Osteocyte (in vitro differentiated cells): ENCODE measurements at regions not wholly inside any gene's neighbourhood (a gene's known extent, or its start where the extent isn't known, plus 50 kb on each side); places are given as distances from the start of the nearest gene placed in this dataset.

Experiments used
- DNase-seq: peaks from one replicate; pipeline ENCODE4 v3.0.0; 2021; ENCODE audit warnings: mixed read lengths; ENCODE audit not compliant: unreplicated experiment; ENCODE audit errors: extremely low spot score
- H3K27ac Mint-ChIP-seq: one replicate; pipeline ENCODE4 v1.8.0; 2021; ENCODE audit warnings: mild to moderate bottlenecking, mixed read lengths; ENCODE audit not compliant: unreplicated experiment
- H3K27me3 Mint-ChIP-seq: one replicate; pipeline ENCODE4 v1.8.0; 2021; ENCODE audit warnings: mixed read lengths; ENCODE audit not compliant: unreplicated experiment
- H3K36me3 Mint-ChIP-seq: one replicate; pipeline ENCODE4 v1.8.0; 2021; ENCODE audit warnings: mixed read lengths; ENCODE audit not compliant: unreplicated experiment
- H3K4me1 Mint-ChIP-seq: one replicate; pipeline ENCODE4 v1.8.0; 2021; ENCODE audit warnings: mixed read lengths; ENCODE audit not compliant: unreplicated experiment
- H3K4me3 Mint-ChIP-seq: one replicate; pipeline ENCODE4 v1.8.0; 2021; ENCODE audit warnings: mild to moderate bottlenecking, moderate library complexity, mixed read lengths; ENCODE audit not compliant: unreplicated experiment
- H3K9me3 Mint-ChIP-seq: one replicate; pipeline ENCODE4 v1.8.0; 2021; ENCODE audit warnings: mixed read lengths; ENCODE audit not compliant: unreplicated experiment
- CTCF ChIP-seq: fragments of 200-600 bp; sonication (generic); IDR thresholded peaks from 2 replicates; pipeline ENCODE4 v1.5.0; 2021; ENCODE audit warnings: antibody characterized with exemption, mild to moderate bottlenecking, moderate library complexity

- no peaks in the 10 kb centered on the region for H3K9me3 Mint-ChIP-seq
- no peak overlapping the region for H3K4me3 Mint-ChIP-seq
- peaks cover 18% of the 10 kb centered on the region for H3K27me3 Mint-ChIP-seq
- no peak overlapping the region for H3K27ac Mint-ChIP-seq
- no peaks in the 10 kb centered on the region for H3K36me3 Mint-ChIP-seq
- H3K4me1 Mint-ChIP-seq, result no peaks in the 10 kb centered on the region
- no peak for TF ChIP-seq CTCF
- no peak for DNase-seq
Measured at GRCh38 chr6:85016726-85017125, 252.3 kb upstream of the TBX18 start.

- Mint-ChIP-seq H3K27me3 (peaks cover 18% of the 10 kb centered on the region), H3K27ac (no peak overlapping the region), H3K36me3 (no peaks in the 10 kb centered on the region), H3K4me3 (no peak overlapping the region), H3K4me1 (no peaks in the 10 kb centered on the region), H3K9me3 (no peaks in the 10 kb centered on the region)
- peak; percentile 60 for TF ChIP-seq CTCF
- DNase-seq, result no peak
Measured at GRCh38 chr6:85015396-85015990, 251.1 kb upstream of the TBX18 start.

DNA sequence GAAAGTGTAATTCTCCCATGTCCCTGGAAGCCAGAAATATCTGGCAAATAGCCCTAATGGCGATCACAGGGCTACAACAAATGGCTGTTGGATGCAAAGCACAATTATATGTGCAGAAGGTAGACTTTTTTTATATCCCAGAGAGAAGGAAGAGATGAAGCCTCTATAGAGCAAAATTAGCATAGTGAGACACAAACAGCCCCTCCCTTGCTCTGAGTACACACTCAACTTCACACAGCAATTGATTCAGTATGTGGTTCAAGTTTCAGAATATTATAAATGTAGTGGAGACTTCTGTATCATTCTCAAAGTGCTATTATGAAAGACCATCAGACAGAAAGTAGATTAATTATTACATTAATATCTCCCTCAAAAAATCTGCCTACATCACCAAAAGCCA, 246.5 kb upstream of the TBX18 start:
- no peak for TF ChIP-seq CTCF
- Mint-ChIP-seq H3K36me3 (no peaks in the 10 kb centered on the region), H3K9me3 (no peaks in the 10 kb centered on the region), H3K27ac (no peak overlapping the region), H3K4me1 (no peaks in the 10 kb centered on the region), H3K4me3 (no peak overlapping the region), H3K27me3 (peaks cover 17% of the 10 kb centered on the region)
- no peak for DNase-seq

- no peak for TF ChIP-seq CTCF
- Mint-ChIP-seq H3K27ac (no peak overlapping the region), H3K4me3 (no peak overlapping the region), H3K9me3 (no peaks in the 10 kb centered on the region), H3K4me1 (no peaks in the 10 kb centered on the region), H3K36me3 (no peaks in the 10 kb centered on the region), H3K27me3 (peaks cover 12% of the 10 kb centered on the region)
- no peak for DNase-seq
Measured at GRCh38 chr6:85008296-85009009, 244.1 kb upstream of the TBX18 start.

GRCh38 chr6:85006362-85006761, 242.0 kb upstream of the TBX18 start:
- peaks cover 11% of the 10 kb centered on the region for H3K27me3 Mint-ChIP-seq
- no peak overlapping the region for H3K27ac Mint-ChIP-seq
- DNase-seq, result no peak
- no peaks in the 10 kb centered on the region for H3K4me1 Mint-ChIP-seq
- no peaks in the 10 kb centered on the region for H3K9me3 Mint-ChIP-seq
- no peak overlapping the region for H3K4me3 Mint-ChIP-seq
- no peaks in the 10 kb centered on the region for H3K36me3 Mint-ChIP-seq
- TF ChIP-seq CTCF, result no peak
